Stimulated activated CD8-positive, alpha-beta memory T cell treated with anti-CD3 and anti-CD28 coated beads, Interleukin-12 subunit alpha, Interleukin-12 subunit beta, amount 100 ng/mL, for 24 hours (primary cell): ENCODE measurements at regions not wholly inside any gene's neighbourhood (a gene's known extent, or its start where the extent isn't known, plus 50 kb on each side); places are given as distances from the start of the nearest gene placed in this dataset.

Experiments used
- DNase-seq: peaks from one replicate; pipeline ENCODE4 v3.0.0-alpha.2; 2020; ENCODE audit errors: extremely low read depth

DNA sequence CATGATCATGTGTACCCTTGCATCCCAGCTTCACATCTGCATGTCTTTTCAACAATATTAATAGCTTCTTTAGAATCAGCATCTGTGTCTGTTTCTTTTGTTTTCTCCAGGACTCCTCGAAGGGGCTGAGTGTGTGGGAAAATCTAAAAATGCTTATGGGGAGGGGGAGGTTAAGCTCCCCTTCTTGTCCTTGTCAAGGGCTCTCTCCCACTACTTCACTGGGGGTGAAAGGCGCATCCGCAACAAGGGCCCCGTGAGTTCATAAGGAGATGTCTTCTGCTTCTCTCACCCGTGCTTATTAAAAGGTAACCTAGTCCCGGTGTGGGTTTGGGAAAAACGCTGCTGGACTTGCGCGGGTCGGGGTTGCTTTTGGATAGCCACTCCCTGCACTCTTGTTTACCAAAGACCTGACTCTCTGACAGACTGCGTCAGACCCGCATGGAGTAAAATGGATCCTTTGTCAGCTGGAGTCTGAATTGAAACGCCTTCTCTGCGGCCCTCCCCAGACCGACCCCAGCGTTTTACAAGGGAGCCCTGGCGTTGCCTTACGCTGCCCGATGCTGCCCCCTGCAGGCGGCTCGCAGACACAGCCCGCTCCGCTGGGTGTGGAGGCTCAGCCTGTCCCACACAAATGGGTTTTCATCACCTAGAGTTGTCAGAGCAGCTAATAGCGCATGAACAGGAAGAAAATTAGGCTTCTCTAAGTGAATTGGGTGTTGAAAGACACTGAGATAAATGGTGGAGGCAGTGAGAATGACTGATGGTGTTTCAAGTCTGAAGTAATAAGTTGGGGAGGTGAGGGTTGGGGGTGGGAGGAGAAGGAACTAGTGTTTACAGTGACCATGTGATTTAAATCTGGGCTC lies 53.8 kb downstream of the IER5 start:
- peak; percentile 68 for DNase-seq

DNA sequence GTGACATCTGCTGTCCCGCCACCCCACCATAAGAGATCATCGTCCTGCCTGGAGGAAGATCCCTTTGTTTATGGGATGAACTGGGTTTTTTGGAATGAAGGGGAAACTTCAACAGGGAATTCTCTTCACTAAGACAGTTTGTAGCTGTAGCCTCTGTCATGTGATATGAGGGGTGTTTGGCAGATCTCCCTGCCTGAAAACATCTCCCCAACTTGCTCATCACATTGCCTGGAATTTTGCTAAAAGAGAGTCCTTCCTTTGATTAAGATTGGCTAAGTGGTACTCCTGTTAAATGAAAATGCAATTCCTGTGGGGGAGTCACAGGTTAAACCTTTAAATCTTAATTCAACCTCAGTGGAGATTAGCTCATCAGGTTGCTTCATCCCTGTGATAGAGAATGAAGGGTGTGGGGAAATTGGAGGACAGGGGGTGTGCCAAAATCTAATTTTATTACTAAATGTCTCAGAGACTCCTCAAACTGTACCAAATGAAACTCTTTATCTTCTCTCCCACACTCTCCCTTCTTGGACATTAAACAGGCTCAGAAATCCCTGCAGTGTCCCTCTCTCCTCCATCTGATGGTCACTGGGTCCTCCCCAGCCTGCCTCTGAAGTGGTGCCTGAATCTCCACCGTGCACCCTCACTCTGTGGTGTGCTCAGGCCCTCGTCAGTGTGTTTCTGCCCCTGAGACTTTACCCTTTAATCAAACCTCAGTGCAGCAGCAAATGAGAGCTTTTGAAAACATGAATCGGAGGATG lies 54.8 kb downstream of the IER5 start:
- DNase-seq = no peak

DNA sequence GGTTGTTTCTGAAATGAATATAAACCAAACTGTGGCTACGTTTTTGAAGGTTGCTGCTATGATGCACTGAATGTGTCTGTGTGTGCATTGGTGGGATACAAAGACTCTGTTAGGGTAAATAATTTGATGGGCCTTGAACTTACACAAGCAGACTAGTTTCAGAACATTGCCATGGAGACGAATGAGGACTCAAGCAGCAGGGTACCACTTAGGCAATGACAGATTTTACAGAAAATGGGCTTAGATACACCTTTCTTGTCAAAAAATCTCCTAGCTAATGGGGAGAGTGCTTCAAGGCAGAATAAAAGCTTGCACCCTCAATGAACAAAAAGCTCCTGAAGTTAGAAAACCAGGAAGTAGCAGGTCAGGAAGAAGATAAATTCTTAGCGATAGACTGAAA lies 55.7 kb downstream of the IER5 start:
- DNase-seq = no peak

DNA sequence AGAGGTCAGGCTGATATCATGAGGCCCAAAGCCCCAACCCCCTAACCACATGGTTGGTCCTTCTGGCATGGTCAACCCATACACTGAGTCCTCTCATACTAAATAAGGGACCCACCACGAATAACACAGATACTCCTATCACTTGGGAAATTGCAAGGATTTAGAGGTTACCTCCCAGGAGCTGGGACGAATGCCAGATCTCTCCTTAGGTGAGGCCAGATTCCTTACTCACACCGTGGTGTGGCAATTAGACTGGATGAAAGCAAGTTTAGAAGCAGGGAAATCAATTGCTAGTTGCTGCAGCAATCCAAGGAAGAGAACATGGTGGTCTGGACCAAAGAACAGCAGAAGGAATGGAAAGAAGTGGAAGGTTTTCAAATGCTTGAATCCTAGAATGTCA lies 60.1 kb downstream of the IER5 start:
- DNase-seq = no peak

DNA sequence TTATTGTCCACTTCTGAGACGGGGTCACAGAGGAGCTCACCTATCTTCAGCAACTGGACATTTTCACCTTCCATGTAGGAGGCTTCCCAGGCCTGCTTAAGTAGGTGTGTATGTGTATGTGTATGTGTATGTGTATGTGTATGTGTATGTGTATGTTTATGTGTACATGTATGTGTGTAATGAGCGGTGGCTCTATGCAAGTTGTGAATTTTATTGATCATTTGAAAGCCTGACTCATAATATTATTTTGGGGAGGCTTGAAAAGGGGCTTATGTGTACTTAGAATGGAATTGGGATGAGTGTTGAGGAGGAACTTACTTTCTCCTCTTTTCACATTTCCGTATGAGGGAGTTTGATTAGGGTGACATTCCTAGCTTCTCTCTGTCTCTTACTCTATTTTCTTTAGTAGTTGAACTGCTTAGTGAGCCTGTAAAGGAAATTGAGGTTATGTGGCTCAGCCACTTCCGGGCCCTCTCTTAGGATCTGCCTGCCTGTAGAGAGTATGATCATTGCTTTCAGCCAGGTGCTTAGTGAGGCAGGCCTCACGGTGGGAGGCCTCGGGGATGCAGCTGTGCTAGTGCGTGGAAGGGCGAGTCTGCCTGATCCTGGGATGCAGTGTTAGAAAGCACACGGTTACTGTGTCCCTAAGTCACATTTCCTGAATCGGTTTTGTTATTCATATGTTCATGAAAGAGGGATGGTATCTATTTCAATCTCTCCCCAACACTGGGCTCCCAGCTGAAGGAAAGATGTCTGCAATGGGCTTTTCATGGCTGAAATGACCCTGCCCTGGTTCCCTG lies 61.0 kb downstream of the IER5 start:
- DNase-seq = no peak

DNA sequence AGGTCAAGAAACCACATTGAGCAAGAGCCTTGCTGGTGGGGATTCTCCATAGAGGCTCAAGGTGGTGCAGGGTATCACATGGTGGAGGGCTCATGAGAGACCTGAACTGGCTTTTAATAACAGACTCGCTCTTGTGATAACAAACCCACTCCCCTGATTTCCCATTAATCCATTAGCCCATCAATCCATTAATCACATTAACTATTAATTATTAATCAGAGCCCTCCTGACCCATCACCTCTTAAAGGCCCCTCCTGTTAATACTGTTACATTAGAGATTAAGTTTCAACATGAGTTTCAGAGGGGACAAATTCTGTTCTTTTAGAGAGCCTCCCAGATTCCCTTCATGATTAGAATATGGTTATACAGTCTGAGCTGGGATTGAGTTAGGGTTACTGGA lies 61.8 kb downstream of the IER5 start:
- no peak for DNase-seq

DNA sequence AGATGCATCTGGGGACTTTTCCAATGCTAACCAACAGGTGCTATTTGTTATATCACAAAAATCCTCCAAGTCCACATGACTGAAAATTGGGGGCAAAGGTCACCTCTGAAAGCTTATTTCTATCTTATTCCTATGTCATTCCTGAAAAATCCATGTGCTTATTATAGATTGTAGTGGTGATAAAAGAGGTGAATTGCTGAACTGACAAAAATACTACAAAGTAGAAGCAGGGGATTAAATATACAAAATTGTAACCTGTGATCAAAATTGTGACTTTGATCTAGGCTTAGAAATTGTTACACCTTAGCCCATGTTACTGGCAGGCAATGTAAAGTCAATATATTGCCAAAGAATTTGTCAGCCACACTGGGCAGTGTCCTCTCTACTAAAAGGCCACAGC lies 62.3 kb downstream of the IER5 start:
- DNase-seq = no peak

DNA sequence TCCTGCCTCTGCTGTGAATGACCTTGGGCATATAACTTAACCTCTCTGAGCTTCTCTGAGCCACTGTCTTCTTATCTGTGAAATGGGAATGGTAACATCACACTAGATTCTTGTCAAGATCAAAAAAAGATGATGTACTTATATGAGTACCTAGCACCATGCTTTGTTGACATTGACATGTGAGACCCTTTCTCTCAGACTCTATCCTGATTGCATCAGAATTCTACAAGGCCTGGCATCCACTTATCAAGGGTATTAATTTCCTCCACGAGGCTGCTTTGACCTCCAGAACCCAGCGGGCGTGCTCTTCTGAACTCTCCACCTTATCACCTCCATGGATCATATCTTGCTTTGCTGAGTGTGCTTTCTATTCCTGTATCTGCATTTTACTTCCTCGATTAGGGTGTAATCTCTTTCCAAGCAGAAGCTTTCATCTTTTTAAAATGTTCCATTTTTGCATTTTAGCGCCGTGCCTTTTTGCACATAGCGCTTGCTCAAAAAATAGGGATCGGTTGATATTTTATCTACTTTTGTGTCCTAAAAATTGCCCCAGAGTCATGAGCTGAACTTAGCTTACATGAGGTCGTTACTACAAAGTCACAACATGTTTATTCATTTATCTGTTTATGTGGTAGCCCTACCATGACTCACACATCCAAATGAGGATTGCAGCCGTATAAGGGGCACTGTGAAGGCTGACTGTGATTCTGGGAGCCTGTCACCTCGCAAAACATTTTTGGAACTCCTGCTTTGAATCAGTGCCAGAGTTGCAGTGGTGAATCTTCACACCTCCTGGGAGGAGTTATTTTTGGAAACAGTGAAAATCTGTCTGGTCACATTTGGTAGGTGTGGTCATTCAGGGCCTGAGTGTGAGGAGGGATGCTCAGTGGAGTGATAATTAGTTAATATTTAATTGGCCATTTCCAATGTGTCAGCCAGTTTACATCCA lies 63.2 kb downstream of the IER5 start:
- no peak for DNase-seq

DNA sequence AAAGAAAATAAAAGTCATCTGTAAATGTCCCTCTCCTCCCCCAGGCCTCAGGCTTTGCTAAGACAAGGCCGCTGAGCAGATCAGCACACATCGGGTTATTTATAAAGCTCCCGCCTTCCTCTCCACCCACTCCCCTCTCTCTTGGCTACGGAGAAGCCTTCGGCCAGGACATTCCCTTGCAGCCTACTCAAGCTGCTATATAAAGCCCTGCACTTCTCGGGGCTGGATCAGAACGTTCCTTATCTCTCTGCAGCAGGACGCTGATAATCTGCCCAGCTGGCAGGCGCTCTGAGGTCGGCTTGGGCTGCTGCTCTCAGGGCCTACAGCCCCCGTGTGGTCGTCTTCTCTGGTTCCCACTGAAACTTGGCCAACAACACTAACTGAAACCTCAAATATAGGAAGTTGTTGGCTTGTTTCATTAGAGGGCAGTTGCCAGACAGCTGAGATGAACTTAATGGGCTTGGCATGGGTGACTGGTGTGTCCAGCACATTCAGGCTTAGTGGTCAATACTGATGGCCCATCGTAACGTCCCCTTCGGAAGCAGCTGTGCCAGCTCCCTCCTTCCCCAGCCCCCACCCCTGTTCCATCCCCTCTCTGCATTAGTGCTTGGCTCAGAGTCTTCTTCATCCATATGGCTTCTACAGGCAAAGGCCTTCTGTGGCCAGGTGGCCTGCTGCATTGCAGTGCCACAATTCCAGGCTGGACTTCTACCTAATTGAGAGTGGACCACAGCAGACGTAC lies 64.6 kb downstream of the IER5 start:
- no peak for DNase-seq

DNA sequence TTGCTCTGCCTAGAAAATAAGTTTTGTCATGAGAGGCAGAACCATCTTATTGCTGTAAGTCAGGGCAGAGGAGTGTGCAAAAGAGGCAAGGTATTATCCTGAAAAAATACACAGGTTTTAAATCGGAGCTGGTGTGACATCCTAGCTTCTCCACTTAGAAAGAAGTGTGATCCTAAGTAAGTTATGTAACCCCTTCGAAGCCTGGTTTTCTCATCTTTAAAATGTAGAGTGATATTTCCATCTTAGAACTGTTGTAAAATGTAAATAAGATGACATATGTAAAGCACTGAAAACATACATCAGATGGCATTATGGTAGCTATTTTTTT lies 65.1 kb downstream of the IER5 start:
- DNase-seq = no peak

DNA sequence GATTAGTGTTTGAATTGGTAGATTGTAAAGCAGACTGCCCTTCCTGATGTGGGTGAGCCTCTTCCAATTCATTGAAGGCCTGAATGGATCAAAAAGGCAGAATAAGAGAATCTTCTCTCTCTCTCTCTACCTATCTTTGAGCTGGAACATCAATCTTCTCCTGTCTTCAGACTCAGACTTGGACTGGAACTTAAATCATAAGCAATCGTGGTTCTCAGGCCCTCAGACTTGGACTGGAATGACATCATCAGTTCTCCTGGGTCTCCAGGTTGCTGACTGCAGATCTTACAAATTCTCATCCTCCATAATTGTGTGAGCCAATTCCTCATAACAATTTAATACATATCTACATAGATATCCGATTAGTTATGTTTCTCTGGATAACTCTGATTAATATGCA lies 66.8 kb downstream of the IER5 start:
- DNase-seq = no peak

DNA sequence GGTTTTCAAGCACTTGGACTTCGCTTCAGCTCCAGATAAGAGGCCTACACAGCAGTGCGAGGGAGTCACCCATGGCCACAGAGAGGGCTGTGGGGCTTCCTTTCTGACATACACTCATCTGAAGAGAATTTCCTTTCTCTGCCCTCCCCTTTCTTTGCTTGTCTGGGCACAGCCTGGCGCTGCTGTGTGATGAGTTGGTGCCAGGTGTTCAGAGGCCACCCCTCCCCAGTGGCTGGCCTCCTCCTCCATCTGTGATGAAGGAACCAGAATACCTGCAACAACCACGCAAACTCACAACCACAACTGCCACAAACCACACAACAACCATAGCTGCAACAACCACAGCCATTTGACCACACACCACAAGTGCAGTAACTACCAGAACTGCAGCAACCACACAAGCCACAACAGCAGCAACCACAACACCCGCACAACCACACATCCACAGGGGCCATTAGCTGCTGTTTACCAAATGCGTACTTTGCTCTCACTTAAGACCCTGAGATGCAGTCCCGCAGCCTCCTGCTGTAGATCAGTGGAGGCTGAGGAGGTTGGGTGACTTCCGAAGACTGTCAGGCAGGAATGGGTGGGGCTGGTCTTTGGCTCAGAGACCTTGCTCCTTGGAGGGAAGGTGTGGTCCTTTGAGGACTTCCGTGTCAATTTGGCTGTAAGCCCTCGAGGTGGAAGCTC lies 71.1 kb downstream of the IER5 start:
- DNase-seq = no peak

DNA sequence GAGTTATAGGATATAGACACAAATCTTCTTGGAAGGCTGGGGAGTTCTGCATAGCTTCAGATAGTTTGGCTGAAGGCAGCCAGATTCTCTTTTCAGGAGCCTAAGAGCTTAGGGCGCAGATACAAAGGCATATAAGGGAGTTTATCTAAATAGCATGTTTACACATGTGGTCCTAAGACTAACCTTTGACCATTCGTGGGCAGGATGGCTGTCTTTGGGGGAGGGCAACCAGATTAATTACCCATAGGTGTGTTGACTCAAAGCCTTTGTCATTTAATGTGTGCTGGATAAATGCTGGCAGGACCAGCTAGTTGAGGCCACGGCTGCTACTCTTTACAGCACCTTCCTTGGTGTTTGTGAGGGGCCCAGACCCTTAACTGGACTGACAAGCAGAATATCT lies 71.8 kb downstream of the IER5 start:
- no peak for DNase-seq

DNA sequence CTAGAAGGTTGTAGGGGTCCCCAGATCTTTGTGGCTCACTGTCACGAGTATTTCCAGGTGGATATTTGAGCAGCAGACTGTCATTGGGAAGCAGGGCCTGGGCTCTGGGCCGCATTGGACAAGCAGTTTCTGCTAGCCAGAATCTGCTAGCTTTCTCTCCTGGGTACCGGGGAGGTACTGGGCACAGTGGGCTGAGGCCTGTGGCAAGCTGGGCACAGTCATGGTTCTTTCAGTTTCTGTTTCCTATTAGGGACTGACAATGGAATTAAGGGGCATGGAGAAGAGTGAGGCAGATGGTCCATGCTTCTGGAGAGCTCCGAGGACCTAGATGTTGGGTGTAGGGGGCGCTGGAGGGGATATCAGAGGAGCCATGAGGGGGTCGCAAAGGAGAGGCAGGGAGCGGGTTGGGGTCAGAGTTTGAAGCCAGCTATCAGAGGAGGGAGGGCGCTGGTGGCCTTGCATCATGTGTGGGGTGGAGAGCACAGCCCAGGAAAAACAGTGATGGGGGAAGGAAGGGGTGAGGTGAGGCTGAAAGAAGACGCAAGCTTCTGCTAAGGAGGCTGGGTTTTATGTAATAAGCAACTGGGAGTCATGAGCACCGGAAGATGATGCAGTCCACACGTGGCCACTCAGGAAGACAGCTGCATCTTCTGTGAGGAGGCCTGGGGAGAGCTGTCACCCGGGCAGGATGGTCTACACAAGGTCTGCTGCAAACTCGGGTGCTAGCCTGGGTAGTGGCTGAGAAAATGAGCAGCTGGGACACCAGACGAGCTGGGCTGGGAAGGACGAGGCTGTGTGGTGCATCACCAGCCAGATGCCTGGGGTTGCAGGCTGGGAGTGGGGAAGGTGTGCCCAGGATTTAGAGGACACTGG lies 72.7 kb downstream of the IER5 start:
- DNase-seq = no peak

DNA sequence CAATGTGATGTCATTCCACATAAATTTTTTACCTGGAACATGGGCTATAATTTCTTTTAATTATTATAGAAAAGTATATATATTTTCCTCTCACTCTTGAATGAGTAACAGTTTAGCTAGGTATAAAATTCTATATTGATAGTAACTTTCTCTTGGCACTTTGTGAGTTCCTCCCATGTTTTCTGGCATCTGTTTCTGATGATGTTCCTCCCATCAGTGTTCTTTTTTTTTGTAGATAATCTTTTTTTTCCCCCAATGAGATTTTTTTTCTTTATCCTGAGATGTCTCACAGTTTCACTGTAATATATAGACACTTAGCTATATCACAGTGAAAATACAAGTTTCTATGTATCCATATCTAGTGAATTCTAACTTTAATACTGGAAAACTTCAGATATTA lies 75.2 kb downstream of the IER5 start:
- DNase-seq = no peak

DNA sequence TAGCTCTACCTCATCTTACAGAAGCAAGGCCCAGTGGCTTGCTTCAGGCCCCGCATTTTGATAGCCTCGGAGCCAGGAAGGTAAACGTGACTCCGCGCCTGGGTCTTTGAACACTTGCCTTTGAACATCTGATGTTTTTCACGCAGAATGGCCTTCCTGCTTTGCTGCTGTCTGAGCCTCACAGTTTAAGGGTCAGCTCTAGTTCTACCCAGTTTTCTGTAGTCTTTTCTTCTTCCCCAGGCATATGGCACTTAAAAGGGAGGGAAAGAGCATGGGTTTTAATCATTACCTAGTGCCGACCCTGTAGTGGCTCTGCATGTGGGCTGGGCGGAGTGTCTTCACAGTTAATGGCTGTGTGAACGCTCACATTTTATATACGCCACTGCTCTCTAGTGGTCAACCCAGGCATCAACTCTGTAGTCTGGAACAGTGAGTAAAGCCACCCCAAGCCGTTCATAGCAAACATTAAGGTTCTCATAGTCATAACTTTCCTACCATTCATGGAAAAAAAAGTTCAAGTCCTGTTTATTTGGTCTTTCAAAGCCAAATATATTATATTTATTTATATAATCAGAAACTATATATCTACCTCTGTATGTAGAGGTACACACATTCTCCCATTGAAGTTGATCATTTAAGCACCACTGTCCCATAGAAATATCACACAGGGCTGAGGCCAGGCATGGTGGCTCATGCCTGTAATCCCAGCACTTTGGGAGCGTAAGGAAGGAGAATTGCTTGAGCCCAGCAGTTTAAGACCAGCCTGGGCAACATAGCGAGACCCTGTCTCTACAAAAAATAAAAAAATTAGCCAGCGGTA lies 78.1 kb downstream of the IER5 start:
- DNase-seq = no peak

DNA sequence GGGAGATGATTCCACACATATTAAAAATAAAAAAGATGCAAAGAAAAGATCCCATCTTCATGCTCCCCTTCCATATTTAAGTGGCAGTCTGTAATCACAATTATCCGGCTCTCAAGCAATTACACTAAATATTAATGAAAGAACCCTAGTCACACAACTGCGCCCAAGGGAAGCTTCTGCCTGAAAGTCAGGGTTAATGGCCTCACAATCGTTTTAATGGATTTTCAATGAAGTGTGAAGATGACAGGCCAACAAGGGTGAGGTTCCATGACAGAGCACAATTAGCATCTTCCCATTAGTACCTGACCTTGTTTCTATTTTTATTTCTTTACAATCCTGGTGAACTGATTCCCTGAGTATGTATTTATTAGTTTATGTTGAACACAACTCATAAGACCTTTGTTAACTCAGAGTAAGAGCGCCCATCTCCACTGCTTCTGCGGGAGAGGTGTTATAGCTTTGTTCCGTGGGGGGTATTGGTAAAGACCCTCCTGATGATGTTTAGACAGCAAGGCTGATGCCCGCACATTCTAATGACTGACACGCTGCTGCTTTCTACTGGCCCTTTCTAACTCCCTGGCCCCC lies 80.9 kb downstream of the IER5 start:
- no peak for DNase-seq

DNA sequence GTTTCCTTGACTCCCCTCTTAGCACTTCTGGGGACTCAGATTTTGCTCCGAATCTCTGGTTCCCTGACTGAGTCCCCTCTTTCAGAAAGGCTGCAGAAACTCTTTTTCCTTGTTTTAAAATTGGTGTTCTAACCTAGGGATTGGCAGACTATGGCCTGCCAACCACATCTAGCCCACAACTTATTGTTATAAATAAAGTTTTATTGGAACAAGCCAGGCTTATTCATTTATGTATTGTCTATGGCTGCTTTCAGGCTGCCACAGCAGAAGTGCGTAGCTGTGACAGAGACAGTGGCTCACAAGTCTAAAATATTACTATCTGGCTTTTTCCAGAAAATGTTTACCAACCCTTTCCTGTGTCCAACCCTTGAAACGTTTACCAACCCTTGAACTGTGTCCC lies 81.7 kb downstream of the IER5 start:
- no peak for DNase-seq
